ENCODE measurements at regions not wholly inside any gene's neighbourhood (a gene's known extent, or its start where the extent isn't known, plus 50 kb on each side); places are given as distances from the start of the nearest gene placed in this dataset.

- TF ChIP-seq ZFX (IDR thresholded peaks at IDR 0.05; ENCODE audit: borderline replicate concordance) (no peak), CTCF (IDR thresholded peaks at IDR 0.05) (no peak)
- H3K27ac ChIP-seq = no peak overlapping the region
Observed at GRCh38 chr6:68575765-68576439, 59.2 kb upstream of the ADGRB3 start.

GRCh38 chr6:68572975-68573374, 62.1 kb upstream of the ADGRB3 start:
- TF ChIP-seq ZFX (IDR thresholded peaks at IDR 0.05; ENCODE audit: borderline replicate concordance) (no peak), CTCF (IDR thresholded peaks at IDR 0.05) (no peak)
- no peak overlapping the region for H3K27ac ChIP-seq

- no peak overlapping the region for H3K27ac ChIP-seq
- TF ChIP-seq ZFX (IDR thresholded peaks at IDR 0.05; ENCODE audit: borderline replicate concordance) (no peak), CTCF (IDR thresholded peaks at IDR 0.05) (peak; percentile 61)
Observed at GRCh38 chr6:68572525-68572924, 62.6 kb upstream of the ADGRB3 start.

GRCh38 chr6:68559716-68560115, 75.4 kb upstream of the ADGRB3 start:
- TF ChIP-seq CTCF (IDR thresholded peaks at IDR 0.05) (no peak), ZFX (IDR thresholded peaks at IDR 0.05; ENCODE audit: borderline replicate concordance) (no peak)
- peak overlapping the region; percentile 37 for H3K27ac ChIP-seq

GRCh38 chr6:68559070-68559469, 76.0 kb upstream of the ADGRB3 start:
- peak overlapping the region; percentile 37 for H3K27ac ChIP-seq
- TF ChIP-seq ZFX (IDR thresholded peaks at IDR 0.05; ENCODE audit: borderline replicate concordance) (no peak), CTCF (IDR thresholded peaks at IDR 0.05) (peak; percentile 37)

- TF ChIP-seq ZFX (IDR thresholded peaks at IDR 0.05; ENCODE audit: borderline replicate concordance) (no peak), CTCF (IDR thresholded peaks at IDR 0.05) (no peak)
- H3K27ac ChIP-seq = no peak overlapping the region
Observed at GRCh38 chr6:68546620-68547019, 88.5 kb upstream of the ADGRB3 start.

- no peak overlapping the region for H3K27ac ChIP-seq
- TF ChIP-seq CTCF (IDR thresholded peaks at IDR 0.05) = no peak
- TF ChIP-seq ZFX (IDR thresholded peaks at IDR 0.05; ENCODE audit: borderline replicate concordance) = no peak
Observed at GRCh38 chr6:68544450-68544849, 90.6 kb upstream of the ADGRB3 start.
